ENCODE measurements at regions not wholly inside any gene's neighbourhood (a gene's known extent, or its start where the extent isn't known, plus 50 kb on each side); places are given as distances from the start of the nearest gene placed in this dataset.

- TF ChIP-seq, protein P1, sequence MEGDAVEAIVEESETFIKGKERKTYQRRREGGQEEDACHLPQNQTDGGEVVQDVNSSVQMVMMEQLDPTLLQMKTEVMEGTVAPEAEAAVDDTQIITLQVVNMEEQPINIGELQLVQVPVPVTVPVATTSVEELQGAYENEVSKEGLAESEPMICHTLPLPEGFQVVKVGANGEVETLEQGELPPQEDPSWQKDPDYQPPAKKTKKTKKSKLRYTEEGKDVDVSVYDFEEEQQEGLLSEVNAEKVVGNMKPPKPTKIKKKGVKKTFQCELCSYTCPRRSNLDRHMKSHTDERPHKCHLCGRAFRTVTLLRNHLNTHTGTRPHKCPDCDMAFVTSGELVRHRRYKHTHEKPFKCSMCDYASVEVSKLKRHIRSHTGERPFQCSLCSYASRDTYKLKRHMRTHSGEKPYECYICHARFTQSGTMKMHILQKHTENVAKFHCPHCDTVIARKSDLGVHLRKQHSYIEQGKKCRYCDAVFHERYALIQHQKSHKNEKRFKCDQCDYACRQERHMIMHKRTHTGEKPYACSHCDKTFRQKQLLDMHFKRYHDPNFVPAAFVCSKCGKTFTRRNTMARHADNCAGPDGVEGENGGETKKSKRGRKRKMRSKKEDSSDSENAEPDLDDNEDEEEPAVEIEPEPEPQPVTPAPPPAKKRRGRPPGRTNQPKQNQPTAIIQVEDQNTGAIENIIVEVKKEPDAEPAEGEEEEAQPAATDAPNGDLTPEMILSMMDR (IDR thresholded peaks at IDR 0.05), result no peak
- TF ChIP-seq POLR2A (IDR thresholded peaks at IDR 0.05), result no peak
Observed at GRCh38 chr3:5423523-5423922, 236.0 kb downstream of the EDEM1 start.

Data from testis (tissue), 2 donors.